OCI-LY1 (cell line): ENCODE measurements at regions not wholly inside any gene's neighbourhood (a gene's known extent, or its start where the extent isn't known, plus 50 kb on each side); places are given as distances from the start of the nearest gene placed in this dataset.
A peak's percentile ranks its signal among the peaks of the same experiment; 100 is the strongest.

Experiments used
- CTCF ChIP-seq: fragments of 200-600 bp; sonication (generic), shearing (Covaris generic); IDR thresholded peaks from 2 replicates; pipeline ENCODE4 v1.5.1; 2017; ENCODE audit warnings: mild to moderate bottlenecking, antibody characterized with exemption, low read length, moderate library complexity, mixed read lengths
- EZH2 ChIP-seq: fragments of 200-600 bp; sonication (generic), shearing (Covaris generic); IDR thresholded peaks from 2 replicates; pipeline ENCODE4 v1.8.0; 2017; ENCODE audit warnings: borderline replicate concordance, mixed run types, mild to moderate bottlenecking, antibody characterized with exemption, low read length, moderate library complexity, mixed read lengths

GRCh38 chr12:18861287-18861858 lies 123.5 kb downstream of the CAPZA3 start:
- TF ChIP-seq CTCF (peak; percentile 53), EZH2 (no peak)
